Esophagus muscularis mucosa (tissue), 3 donors: ENCODE measurements at regions not wholly inside any gene's neighbourhood (a gene's known extent, or its start where the extent isn't known, plus 50 kb on each side); places are given as distances from the start of the nearest gene placed in this dataset.

Source experiments
- POLR2A ChIP-seq: fragments of 450-650 bp; IDR thresholded peaks from one replicate; pipeline ENCODE4 v1.6.1; 2017; ENCODE audit warnings: antibody characterized with exemption, moderate library complexity, mild to moderate bottlenecking, low read depth
- POLR2AphosphoS5 ChIP-seq, 2 donors: sonication (generic); formaldehyde crosslinking; IDR thresholded peaks; one replicate each; pipeline ENCODE4 v1.6.1; 2017; ENCODE audit warnings: antibody characterized with exemption in 2 of 2
- TF ChIP-seq, protein P1 (sequence below), 3 experiments: fragments of 200-600 bp in 2 of 3; fragments of 450-650 bp in 1 of 3; sonication (generic) in 2 of 3; IDR thresholded peaks; one replicate each; pipeline ENCODE4 v1.5.1; 2017 to 2019; ENCODE audit warnings: antibody characterized with exemption in 3 of 3, mild to moderate bottlenecking in 2 of 3, moderate library complexity in 1 of 3

DNA sequence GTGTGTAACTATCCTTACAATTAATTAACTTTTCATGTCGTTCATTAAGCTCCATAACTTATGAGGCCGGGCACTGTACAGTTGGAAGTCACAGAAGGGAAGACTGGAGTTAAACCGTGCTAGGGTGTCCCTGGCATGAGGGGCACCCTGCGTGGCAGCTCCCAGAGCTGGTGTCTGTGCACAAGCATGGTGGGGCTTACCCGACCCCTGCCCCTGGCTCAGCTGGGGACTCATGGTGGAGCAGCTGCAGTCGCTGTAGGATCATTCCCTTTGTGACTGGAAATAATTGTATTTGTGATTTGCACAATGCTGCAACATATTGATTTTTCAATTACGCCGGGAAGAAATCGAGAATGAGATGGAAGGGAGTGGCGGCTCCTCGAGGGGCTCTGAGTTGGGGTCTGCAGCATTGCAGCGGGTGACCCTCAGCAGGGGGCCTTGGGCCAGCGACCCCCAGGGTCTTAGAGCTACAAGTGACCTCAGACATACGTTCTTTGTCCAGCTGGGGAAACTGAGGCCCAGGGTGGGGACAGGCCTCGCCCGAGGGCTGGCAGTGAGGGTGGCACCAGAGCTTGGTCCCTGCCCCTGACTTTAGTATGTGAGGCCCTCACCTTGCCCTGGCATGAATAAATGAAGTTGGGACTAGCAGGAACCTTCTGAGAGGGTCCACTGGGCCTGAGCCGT is 125.4 kb downstream of the KIF26A start:
- TF ChIP-seq POLR2A, result no peak
- TF ChIP-seq POLR2AphosphoS5 (IDR thresholded peaks at IDR 0.05), result no peak
- TF ChIP-seq, protein P1, sequence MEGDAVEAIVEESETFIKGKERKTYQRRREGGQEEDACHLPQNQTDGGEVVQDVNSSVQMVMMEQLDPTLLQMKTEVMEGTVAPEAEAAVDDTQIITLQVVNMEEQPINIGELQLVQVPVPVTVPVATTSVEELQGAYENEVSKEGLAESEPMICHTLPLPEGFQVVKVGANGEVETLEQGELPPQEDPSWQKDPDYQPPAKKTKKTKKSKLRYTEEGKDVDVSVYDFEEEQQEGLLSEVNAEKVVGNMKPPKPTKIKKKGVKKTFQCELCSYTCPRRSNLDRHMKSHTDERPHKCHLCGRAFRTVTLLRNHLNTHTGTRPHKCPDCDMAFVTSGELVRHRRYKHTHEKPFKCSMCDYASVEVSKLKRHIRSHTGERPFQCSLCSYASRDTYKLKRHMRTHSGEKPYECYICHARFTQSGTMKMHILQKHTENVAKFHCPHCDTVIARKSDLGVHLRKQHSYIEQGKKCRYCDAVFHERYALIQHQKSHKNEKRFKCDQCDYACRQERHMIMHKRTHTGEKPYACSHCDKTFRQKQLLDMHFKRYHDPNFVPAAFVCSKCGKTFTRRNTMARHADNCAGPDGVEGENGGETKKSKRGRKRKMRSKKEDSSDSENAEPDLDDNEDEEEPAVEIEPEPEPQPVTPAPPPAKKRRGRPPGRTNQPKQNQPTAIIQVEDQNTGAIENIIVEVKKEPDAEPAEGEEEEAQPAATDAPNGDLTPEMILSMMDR (IDR thresholded peaks at IDR 0.05), result no peak
